DMS53 treated with DMSO at 0.1 percent for 48 hours (cell line): ENCODE measurements at regions not wholly inside any gene's neighbourhood (a gene's known extent, or its start where the extent isn't known, plus 50 kb on each side); places are given as distances from the start of the nearest gene placed in this dataset.
A peak's percentile ranks its signal among the peaks of the same experiment; 100 is the strongest.

Experiments
- DNase-seq: peaks from one replicate; lab custom pipeline; 2025; ENCODE audit not compliant: unreplicated experiment; lab: John Stamatoyannopoulos, UW

- no peak for DNase-seq
These were observed 662.6 kb downstream of the METTL15 start for GRCh38 chr11:28770806-28771205.

DNA sequence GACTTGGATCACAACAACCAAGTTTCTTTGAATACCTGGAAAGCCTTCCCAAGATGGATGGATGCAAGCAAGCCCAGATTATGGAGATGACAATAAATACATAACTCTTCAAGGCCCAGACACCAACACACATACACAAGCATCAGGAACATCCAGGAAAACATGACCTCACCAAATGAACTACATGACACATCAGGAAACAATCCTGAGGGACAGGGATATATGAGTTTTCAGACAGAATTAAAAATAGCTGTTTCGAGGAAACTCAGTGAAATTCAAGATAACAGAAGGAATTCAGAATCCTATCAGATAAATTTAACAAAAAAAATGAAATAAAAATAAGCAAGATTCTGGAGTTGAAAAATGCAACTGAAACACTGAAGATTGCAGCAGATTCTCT, 659.4 kb downstream of the METTL15 start:
- no peak for DNase-seq

DNA sequence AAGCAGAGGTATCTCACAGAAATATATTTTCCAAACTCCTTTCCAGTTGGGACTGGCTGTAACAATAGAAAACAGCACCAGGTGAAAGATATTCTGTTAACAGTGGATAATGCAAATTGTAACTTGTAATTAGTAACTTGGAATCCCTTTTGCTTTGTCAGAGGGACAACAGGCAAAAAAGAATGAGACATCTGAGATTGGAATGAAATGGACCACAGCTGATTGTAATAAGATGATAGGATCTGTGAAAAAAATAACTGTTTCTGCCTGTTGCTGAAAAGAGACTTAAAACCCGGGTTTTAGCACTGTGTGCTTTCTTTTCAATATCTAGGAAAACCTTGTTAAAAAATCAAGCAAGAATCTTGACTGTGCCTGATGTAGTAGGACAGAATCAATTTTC, 655.7 kb downstream of the METTL15 start:
- no peak for DNase-seq

DNA sequence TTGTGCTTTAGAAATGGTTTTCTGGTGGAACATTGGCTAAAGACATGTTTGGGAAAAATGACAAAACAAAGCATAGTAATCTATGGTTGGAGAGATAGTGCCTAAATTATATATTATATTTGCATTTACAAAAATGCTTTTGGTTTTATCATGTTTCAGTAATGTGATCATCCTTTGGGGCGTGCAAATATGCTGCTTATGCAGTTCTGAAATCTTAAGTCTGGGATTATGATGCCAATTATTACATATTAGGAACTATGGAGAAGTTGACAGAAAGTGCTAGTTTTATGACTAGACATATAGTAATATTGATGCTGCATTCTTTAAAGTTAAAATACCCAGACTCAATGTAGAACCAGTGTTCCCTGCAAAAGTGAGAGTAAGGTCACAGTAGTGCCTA, 655.0 kb downstream of the METTL15 start:
- DNase-seq, result no peak

DNA sequence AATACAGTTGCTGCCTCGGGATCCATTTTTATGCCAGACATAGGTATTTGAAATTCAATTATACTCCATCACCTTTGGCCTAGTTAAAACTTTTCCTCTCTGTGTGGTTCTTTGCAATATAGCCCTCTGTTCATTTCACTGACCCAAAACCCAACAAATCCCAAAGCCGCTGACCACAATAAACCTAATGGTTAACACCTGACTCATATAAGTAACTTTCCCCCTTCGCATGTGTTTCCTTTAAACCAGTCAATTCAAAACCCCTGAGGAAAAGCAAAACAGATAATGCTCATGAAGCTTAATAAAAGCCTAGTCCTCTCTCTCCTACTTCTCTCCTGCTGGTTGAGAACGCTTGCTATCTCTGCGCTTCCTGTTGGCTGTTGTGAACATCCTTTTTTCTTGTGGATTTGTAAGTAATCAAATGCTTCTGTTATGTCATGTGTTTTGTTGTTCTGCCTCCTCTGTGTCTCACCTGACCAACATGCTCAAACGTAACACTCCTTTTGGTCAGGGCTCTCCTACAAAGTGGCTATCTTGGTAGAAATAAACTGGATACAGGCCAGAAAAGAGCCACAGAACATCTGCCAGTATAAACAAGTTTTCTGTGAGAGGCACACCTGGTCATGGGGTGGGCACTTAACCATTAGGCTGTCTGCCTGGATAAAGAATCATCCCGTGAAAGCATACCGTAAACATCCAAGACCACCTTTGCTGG, 652.6 kb downstream of the METTL15 start:
- peak; percentile 40 for DNase-seq

DNA sequence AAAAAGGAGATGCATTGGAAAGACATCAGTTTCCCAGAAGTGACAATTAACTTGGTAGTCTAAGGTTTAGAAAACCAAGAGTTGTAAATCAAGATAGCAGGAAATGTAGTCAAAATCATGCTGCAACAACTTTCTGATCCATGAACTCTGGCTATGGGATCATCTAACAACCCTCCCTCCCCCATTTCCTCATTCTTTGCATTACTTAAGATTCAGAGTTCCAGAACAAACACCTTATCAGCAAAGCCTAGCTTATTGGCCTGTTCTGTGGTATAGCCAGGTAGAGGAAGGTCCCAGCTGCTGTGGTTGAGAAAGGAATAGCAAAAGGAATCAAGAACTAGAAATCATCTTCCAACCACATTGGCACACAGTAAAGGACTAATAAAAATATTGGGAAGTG, 651.1 kb downstream of the METTL15 start:
- no peak for DNase-seq

GRCh38 chr11:28757725-28758515, 649.7 kb downstream of the METTL15 start:
- no peak for DNase-seq

- DNase-seq, result no peak
These were observed 648.8 kb downstream of the METTL15 start for GRCh38 chr11:28756977-28757376.

GRCh38 chr11:28743061-28743550, 634.9 kb downstream of the METTL15 start:
- peak; percentile 39 for DNase-seq

GRCh38 chr11:28739489-28740280, 631.5 kb downstream of the METTL15 start:
- DNase-seq, result no peak

- DNase-seq, result no peak
These were observed 630.4 kb downstream of the METTL15 start for GRCh38 chr11:28738549-28738948.

- no peak for DNase-seq
These were observed 628.1 kb downstream of the METTL15 start for GRCh38 chr11:28736256-28736655.

GRCh38 chr11:28735511-28735910, 627.3 kb downstream of the METTL15 start:
- DNase-seq, result no peak

GRCh38 chr11:28730889-28731288, 622.7 kb downstream of the METTL15 start:
- DNase-seq, result no peak

DNA sequence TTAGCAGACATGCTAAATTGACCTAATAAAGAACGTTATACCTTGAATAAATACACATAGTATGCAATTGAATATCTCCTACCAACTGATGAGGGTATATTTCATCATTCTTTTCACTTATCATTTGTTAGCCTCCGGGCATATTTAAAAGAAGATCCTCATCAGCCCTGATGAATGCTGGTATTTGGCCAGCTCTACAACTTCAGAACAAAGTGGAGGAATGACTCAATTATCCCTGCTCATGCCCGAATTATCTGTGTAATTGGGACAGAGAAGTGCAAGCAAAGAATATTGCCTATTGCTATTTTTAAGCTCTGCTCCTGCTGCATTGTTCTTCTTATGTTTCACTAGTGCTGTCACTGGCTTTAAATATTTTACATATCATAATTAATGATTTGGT, 622.1 kb downstream of the METTL15 start:
- DNase-seq, result no peak

- no peak for DNase-seq
These were observed 621.2 kb downstream of the METTL15 start for GRCh38 chr11:28729339-28729738.

DNA sequence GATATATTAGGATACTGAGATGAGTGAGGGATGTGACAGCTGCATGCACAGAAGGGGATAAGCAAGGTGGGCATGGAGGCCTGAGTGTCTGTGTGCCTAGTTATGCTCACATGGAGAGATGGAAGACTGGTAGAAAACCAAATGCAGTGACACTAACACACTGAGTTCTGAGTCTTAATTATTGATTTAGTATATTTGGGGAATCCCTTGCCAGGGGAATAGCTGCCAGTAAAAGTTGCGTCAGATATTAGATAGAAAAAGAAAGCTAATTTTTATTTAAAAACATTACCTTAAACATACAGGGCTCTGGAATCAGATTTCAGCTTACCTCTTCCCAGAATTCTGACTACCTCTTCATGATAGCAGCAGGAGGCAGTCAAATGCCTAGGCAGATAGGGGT, 620.5 kb downstream of the METTL15 start:
- DNase-seq, result no peak

GRCh38 chr11:28727254-28727653, 619.1 kb downstream of the METTL15 start:
- no peak for DNase-seq

DNA sequence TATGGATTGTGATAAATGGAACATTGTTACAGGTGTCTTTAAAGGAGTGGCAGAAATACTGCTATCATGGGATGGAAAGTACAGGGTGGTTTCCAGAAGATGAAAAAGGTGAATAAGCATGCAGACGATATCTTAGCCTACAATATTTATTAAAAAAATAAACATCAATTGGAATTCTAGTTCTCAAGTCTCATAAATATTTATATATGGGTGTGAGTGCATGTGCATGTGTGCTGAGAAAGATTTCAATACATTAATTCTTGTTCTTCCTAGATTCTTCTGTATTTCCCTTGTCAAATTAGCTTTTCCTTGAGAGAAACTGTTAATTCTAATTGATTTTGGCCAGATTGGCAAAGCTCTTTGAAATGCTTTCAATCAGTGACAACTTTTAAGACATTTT, 618.2 kb downstream of the METTL15 start:
- no peak for DNase-seq

- no peak for DNase-seq
These were observed 607.5 kb downstream of the METTL15 start for GRCh38 chr11:28715726-28716125.

- DNase-seq, result peak; percentile 87
These were observed 605.7 kb downstream of the METTL15 start for GRCh38 chr11:28713850-28714249.

GRCh38 chr11:28708075-28708474, 599.9 kb downstream of the METTL15 start:
- no peak for DNase-seq
